Osteoblast (primary cell): ENCODE measurements at regions not wholly inside any gene's neighbourhood (a gene's known extent, or its start where the extent isn't known, plus 50 kb on each side); places are given as distances from the start of the nearest gene placed in this dataset.
"Not testable (repeated sequence)": the region's sequence is repeated elsewhere in the genome, so short reads cannot be mapped to it uniquely, and the experiment has no call there.

Experiments used
- DNase-seq: peaks from one replicate; pipeline ENCODE4 v3.0.0; 2011; ENCODE audit warnings: low spot score, mixed read lengths; ENCODE audit not compliant: insufficient read length; ENCODE audit errors: missing footprints
- H2AFZ ChIP-seq: 2 replicates; pipeline ENCODE4 v1.6.0; 2011; ENCODE audit warnings: mild to moderate bottlenecking, low read length
- H3K27ac ChIP-seq: 2 replicates; pipeline ENCODE4 v1.5.1; 2011; ENCODE audit warnings: mild to moderate bottlenecking, low read depth, low read length, moderate library complexity
- H3K27me3 ChIP-seq: 2 replicates; pipeline ENCODE4 v1.6.0; 2012; ENCODE audit warnings: mild to moderate bottlenecking, control low read depth, inconsistent platforms, low read length, moderate library complexity; ENCODE audit not compliant: insufficient read depth
- H3K36me3 ChIP-seq: 2 replicates; pipeline ENCODE4 v1.5.1; 2011; ENCODE audit warnings: mild to moderate bottlenecking, low read length, control low read depth, moderate library complexity; ENCODE audit not compliant: insufficient read depth
- H3K4me1 ChIP-seq: 2 replicates; pipeline ENCODE4 v1.5.1; 2011; ENCODE audit warnings: mild to moderate bottlenecking, low read length, control low read depth, moderate library complexity; ENCODE audit not compliant: insufficient read depth
- H3K4me2 ChIP-seq: 2 replicates; pipeline ENCODE4 v1.6.0; 2011; ENCODE audit warnings: mild to moderate bottlenecking, low read length; ENCODE audit not compliant: insufficient read depth
- H3K4me3 ChIP-seq: fragments of 200-600 bp; sonication (generic); 3 replicates; pipeline ENCODE4 v1.5.1; 2012; ENCODE audit warnings: mild to moderate bottlenecking, low read length, inconsistent platforms; ENCODE audit not compliant: insufficient read depth
- H3K79me2 ChIP-seq: 2 replicates; pipeline ENCODE4 v1.6.0; 2012; ENCODE audit warnings: mild to moderate bottlenecking, low read length, control low read depth, inconsistent platforms; ENCODE audit not compliant: insufficient read depth
- H3K9me3 ChIP-seq: 2 replicates; pipeline ENCODE4 v1.5.1; 2011; ENCODE audit warnings: low read depth, low read length, control low read depth
- H4K20me1 ChIP-seq: 2 replicates; pipeline ENCODE4 v1.6.0; 2012; ENCODE audit warnings: mild to moderate bottlenecking, low read length, control low read depth; ENCODE audit not compliant: insufficient read depth
- TF ChIP-seq, protein P1 (sequence below): IDR thresholded peaks from 2 replicates; pipeline ENCODE4 v1.5.1; 2011; ENCODE audit warnings: mild to moderate bottlenecking, low read depth, low read length, moderate library complexity; ENCODE audit errors: extremely low read depth

- H3K27ac ChIP-seq, result no peak overlapping the region
- H4K20me1 ChIP-seq, result no peaks in the 10 kb centered on the region
- H2AFZ ChIP-seq, result no peak overlapping the region
- H3K9me3 ChIP-seq, result no peaks in the 10 kb centered on the region
- DNase-seq, result no peak
- no peaks in the 10 kb centered on the region for H3K79me2 ChIP-seq
- H3K4me3 ChIP-seq, result no peak overlapping the region
- peaks cover 29% of the 10 kb centered on the region for H3K27me3 ChIP-seq
- H3K4me2 ChIP-seq, result peak overlapping the region; percentile 32
- H3K36me3 ChIP-seq, result no peaks in the 10 kb centered on the region
- peaks cover 24% of the 10 kb centered on the region for H3K4me1 ChIP-seq
- TF ChIP-seq, protein P1, sequence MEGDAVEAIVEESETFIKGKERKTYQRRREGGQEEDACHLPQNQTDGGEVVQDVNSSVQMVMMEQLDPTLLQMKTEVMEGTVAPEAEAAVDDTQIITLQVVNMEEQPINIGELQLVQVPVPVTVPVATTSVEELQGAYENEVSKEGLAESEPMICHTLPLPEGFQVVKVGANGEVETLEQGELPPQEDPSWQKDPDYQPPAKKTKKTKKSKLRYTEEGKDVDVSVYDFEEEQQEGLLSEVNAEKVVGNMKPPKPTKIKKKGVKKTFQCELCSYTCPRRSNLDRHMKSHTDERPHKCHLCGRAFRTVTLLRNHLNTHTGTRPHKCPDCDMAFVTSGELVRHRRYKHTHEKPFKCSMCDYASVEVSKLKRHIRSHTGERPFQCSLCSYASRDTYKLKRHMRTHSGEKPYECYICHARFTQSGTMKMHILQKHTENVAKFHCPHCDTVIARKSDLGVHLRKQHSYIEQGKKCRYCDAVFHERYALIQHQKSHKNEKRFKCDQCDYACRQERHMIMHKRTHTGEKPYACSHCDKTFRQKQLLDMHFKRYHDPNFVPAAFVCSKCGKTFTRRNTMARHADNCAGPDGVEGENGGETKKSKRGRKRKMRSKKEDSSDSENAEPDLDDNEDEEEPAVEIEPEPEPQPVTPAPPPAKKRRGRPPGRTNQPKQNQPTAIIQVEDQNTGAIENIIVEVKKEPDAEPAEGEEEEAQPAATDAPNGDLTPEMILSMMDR, result no peak
Observed at GRCh38 chr9:108780942-108781734, 74.6 kb downstream of the ACTL7B start.

DNA sequence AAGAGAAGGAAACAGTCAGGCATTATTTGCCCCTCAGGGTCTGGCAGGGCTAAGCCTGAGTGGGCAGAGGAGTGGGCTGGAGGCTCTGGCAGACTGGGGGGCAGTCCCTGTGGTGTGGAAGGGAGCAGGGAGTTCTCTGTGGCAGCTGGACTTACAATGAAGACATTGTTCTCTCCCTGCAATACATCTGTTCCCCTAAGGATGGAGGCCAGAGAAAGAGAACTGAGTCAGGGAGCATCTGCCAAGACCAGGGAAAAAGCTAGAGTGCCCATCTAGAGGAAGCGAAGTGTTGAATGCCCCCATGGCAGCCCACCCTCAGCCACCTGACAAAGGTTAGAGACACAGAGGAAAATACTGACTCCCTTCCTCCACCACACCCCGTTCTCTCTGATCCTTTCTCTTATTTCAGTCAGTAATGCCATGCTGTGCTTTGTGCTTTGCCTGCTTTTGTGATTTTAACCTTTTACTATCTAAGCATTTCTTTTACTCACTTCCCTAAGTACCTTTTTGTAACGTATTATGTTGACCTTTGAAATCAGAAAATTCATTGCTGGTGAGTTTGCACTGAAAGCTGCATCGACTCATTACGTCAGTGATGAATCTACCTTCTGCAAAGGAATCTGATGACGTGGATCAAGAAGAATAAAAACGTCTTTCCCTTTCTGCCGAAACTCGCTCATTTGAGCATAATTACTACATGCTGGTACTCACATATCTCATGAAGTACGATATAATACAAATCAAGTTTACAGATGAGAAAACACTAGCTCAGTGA is 76.0 kb downstream of the ACTL7B start:
- TF ChIP-seq, protein P1, result no peak
- Histone ChIP-seq H3K36me3 (no peaks in the 10 kb centered on the region), H3K27ac (no peak overlapping the region), H2AFZ (no peak overlapping the region), H3K4me1 (peaks cover 18% of the 10 kb centered on the region), H4K20me1 (no peaks in the 10 kb centered on the region), H3K4me3 (no peak overlapping the region), H3K27me3 (peaks cover 43% of the 10 kb centered on the region), H3K4me2 (no peak overlapping the region), H3K79me2 (no peaks in the 10 kb centered on the region), H3K9me3 (no peaks in the 10 kb centered on the region)
- DNase-seq, result no peak

GRCh38 chr9:108776920-108777639 is 78.7 kb downstream of the ACTL7B start:
- Histone ChIP-seq H3K27ac (no peak overlapping the region), H3K79me2 (no peaks in the 10 kb centered on the region), H4K20me1 (no peaks in the 10 kb centered on the region), H3K4me1 (peaks cover 6% of the 10 kb centered on the region), H2AFZ (no peak overlapping the region), H3K36me3 (no peaks in the 10 kb centered on the region), H3K4me3 (no peak overlapping the region), H3K27me3 (peaks cover 44% of the 10 kb centered on the region), H3K9me3 (no peaks in the 10 kb centered on the region), H3K4me2 (no peak overlapping the region)
- TF ChIP-seq, protein P1, result peak; percentile 49
- no peak for DNase-seq

- Histone ChIP-seq H3K79me2 (no peaks in the 10 kb centered on the region), H4K20me1 (no peaks in the 10 kb centered on the region), H3K27ac (no peak overlapping the region), H2AFZ (no peak overlapping the region), H3K36me3 (no peaks in the 10 kb centered on the region), H3K4me2 (no peak overlapping the region), H3K27me3 (peaks cover 44% of the 10 kb centered on the region), H3K4me1 (peaks cover 6% of the 10 kb centered on the region), H3K4me3 (no peak overlapping the region), H3K9me3 (no peaks in the 10 kb centered on the region)
- TF ChIP-seq, protein P1, result no peak
- no peak for DNase-seq
Observed at GRCh38 chr9:108775901-108776306, 79.9 kb downstream of the ACTL7B start.

DNA sequence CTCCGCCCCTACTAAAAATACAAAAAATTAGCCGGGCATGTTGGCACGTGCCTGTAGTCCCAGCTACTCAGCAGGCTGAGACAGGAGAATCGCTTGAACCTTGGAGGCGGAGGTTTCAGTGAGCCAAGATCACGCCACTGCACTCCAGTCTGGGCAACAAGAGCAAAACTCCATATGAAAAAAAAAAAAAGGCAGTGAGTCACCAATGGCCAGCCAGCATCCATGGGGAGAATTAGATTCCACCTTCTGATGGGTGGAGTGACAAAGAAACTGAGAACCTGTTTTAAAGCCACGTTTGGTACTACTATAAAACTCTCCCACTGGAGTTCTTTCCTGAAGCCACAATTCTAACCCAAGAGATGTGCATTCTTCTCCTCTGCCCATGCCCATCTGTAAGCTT is 81.7 kb downstream of the ACTL7B start:
- H3K4me1 ChIP-seq, H3K79me2 ChIP-seq, H4K20me1 ChIP-seq, DNase-seq, H2AFZ ChIP-seq, H3K4me2 ChIP-seq, H3K27ac ChIP-seq, H3K4me3 ChIP-seq, H3K36me3 ChIP-seq, H3K9me3 ChIP-seq: not testable (repeated sequence)
- peaks cover 35% of the 10 kb centered on the region for H3K27me3 ChIP-seq
